ENCODE measurements at regions not wholly inside any gene's neighbourhood (a gene's known extent, or its start where the extent isn't known, plus 50 kb on each side); places are given as distances from the start of the nearest gene placed in this dataset.

GRCh38 chr18:56453631-56454030 is 184.8 kb downstream of the TXNL1 start:
- TF ChIP-seq EZH2 (IDR thresholded peaks at IDR 0.05; ENCODE audit: borderline replicate concordance, low read depth, low read length, severe bottlenecking) = no peak
- TF ChIP-seq, protein P1, sequence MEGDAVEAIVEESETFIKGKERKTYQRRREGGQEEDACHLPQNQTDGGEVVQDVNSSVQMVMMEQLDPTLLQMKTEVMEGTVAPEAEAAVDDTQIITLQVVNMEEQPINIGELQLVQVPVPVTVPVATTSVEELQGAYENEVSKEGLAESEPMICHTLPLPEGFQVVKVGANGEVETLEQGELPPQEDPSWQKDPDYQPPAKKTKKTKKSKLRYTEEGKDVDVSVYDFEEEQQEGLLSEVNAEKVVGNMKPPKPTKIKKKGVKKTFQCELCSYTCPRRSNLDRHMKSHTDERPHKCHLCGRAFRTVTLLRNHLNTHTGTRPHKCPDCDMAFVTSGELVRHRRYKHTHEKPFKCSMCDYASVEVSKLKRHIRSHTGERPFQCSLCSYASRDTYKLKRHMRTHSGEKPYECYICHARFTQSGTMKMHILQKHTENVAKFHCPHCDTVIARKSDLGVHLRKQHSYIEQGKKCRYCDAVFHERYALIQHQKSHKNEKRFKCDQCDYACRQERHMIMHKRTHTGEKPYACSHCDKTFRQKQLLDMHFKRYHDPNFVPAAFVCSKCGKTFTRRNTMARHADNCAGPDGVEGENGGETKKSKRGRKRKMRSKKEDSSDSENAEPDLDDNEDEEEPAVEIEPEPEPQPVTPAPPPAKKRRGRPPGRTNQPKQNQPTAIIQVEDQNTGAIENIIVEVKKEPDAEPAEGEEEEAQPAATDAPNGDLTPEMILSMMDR (IDR thresholded peaks at IDR 0.05; ENCODE audit: borderline replicate concordance, extremely low read depth, low read length, poor library complexity, severe bottlenecking) = no peak
